HepG2 (cell line): ENCODE measurements at regions not wholly inside any gene's neighbourhood (a gene's known extent, or its start where the extent isn't known, plus 50 kb on each side); places are given as distances from the start of the nearest gene placed in this dataset.

Source experiments
- AHR ChIP-seq: IDR thresholded peaks from 2 replicates; pipeline ENCODE4 v1.6.1; 2018; ENCODE audit warnings: missing genetic modification reagents, missing compliant biosample characterization
- ATF6 ChIP-seq: sonication (generic); formaldehyde crosslinking; conservative IDR thresholded peaks from 2 replicates; pipeline ENCODE4 v1.4.0; 2020; ENCODE audit warnings: missing genetic modification reagents
- CENPX ChIP-seq: sonication (generic); formaldehyde crosslinking; IDR thresholded peaks from 2 replicates; pipeline ENCODE4 v1.9.0; 2021; ENCODE audit warnings: mild to moderate bottlenecking, missing genetic modification reagents, moderate library complexity
- DNMT3B ChIP-seq: conservative IDR thresholded peaks from 2 replicates; pipeline ENCODE4 v1.6.1; 2016; ENCODE audit warnings: missing biosample characterization, control low read depth
- E2F5 ChIP-seq: sonication (generic); formaldehyde crosslinking; conservative IDR thresholded peaks from 2 replicates; pipeline ENCODE4 v1.4.0; 2020; ENCODE audit warnings: missing genetic modification reagents
- FOXP4 ChIP-seq: sonication (generic); formaldehyde crosslinking; IDR thresholded peaks from 2 replicates; pipeline ENCODE4 v1.4.0; 2020; ENCODE audit warnings: missing genetic modification reagents
- HINFP ChIP-seq: sonication (generic); formaldehyde crosslinking; IDR thresholded peaks from 2 replicates; pipeline ENCODE4 v1.4.0; 2020; ENCODE audit warnings: low read depth, mild to moderate bottlenecking, missing genetic modification reagents
- HIVEP1 ChIP-seq: sonication (generic); formaldehyde crosslinking; IDR thresholded peaks from 2 replicates; pipeline ENCODE4 v1.4.0; 2020; ENCODE audit warnings: mild to moderate bottlenecking, missing genetic modification reagents
- MXI1 ChIP-seq: IDR thresholded peaks from 3 replicates; pipeline ENCODE4 v1.6.1; 2012; ENCODE audit warnings: low read depth, low read length, inconsistent platforms, borderline replicate concordance
- RFX1 ChIP-seq: fragments of 450-650 bp; IDR thresholded peaks from 2 replicates; pipeline ENCODE4 v1.6.1; 2017
- SUZ12 ChIP-seq: fragments of 150-350 bp; IDR thresholded peaks from 2 replicates; pipeline ENCODE4 v1.6.1; 2014; ENCODE audit warnings: low read depth, low read length
- TBX2 ChIP-seq: sonication (generic); formaldehyde crosslinking; IDR thresholded peaks from 2 replicates; pipeline ENCODE4 v1.5.0; 2020; ENCODE audit warnings: missing genetic modification reagents, mild to moderate bottlenecking, borderline replicate concordance
- U2AF1 ChIP-seq: fragments of 200-400 bp; formaldehyde crosslinking; optimal IDR thresholded peaks from 2 replicates; pipeline ENCODE3; 2017; ENCODE audit warnings: mild to moderate bottlenecking, low read depth, low read length
- ZBTB14 ChIP-seq: sonication (generic); formaldehyde crosslinking; IDR thresholded peaks from 2 replicates; pipeline ENCODE4 v1.4.0; 2020; ENCODE audit warnings: missing genetic modification reagents
- ZNF101 ChIP-seq: sonication (generic); formaldehyde crosslinking; IDR thresholded peaks from 2 replicates; pipeline ENCODE4 v1.4.0; 2020; ENCODE audit warnings: mild to moderate bottlenecking, low read depth, missing genetic modification reagents, borderline replicate concordance
- ZNF276 ChIP-seq: sonication (generic); formaldehyde crosslinking; IDR thresholded peaks from 2 replicates; pipeline ENCODE4 v1.4.0; 2020; ENCODE audit warnings: mild to moderate bottlenecking, low read depth, missing genetic modification reagents
- ZNF558 ChIP-seq: sonication (generic); formaldehyde crosslinking; IDR thresholded peaks from 2 replicates; pipeline ENCODE4 v1.9.0; 2022; ENCODE audit warnings: mild to moderate bottlenecking, missing genetic modification reagents, borderline replicate concordance
- ZNF577 ChIP-seq: sonication (generic); formaldehyde crosslinking; IDR thresholded peaks from 2 replicates; pipeline ENCODE4 v1.4.0; 2020; ENCODE audit warnings: mild to moderate bottlenecking, low read depth, missing genetic modification reagents, borderline replicate concordance
- ZNF7 ChIP-seq: IDR thresholded peaks from 2 replicates; pipeline ENCODE4 v1.6.1; 2016; ENCODE audit warnings: missing biosample characterization, missing genetic modification reagents
- ZNF761 ChIP-seq: sonication (generic); formaldehyde crosslinking; conservative IDR thresholded peaks from 2 replicates; pipeline ENCODE4 v1.4.0; 2020; ENCODE audit warnings: mild to moderate bottlenecking, missing genetic modification reagents
- ZSCAN9 ChIP-seq: IDR thresholded peaks from 2 replicates; pipeline ENCODE4 v1.6.1; 2016; ENCODE audit warnings: borderline replicate concordance

GRCh38 chr14:28157289-28157869 lies 609.2 kb upstream of the FOXG1 start (continued):
- TF ChIP-seq TBX2 (no peak), ZBTB14 (CRISPR knock-in tag) (no peak), CENPX (no peak), ZNF761 (CRISPR knock-in tag) (no peak), DNMT3B (CRISPR knock-in tag) (no peak), RFX1 (no peak), MXI1 (no peak), ZNF101 (CRISPR knock-in tag) (no peak), HIVEP1 (no peak), SUZ12 (no peak), ZNF7 (no peak), HINFP (CRISPR knock-in tag) (no peak), E2F5 (no peak), AHR (CRISPR knock-in tag) (no peak), U2AF1 (no peak), ATF6 (no peak), ZSCAN9 (CRISPR knock-in tag) (no peak), ZNF577 (CRISPR knock-in tag) (no peak), FOXP4 (CRISPR knock-in tag) (no peak), ZNF276 (CRISPR knock-in tag) (no peak), ZNF558 (CRISPR knock-in tag) (no peak)
